ENCODE measurements at regions not wholly inside any gene's neighbourhood (a gene's known extent, or its start where the extent isn't known, plus 50 kb on each side); places are given as distances from the start of the nearest gene placed in this dataset.

- no peak overlapping the region for H3K27ac Mint-ChIP-seq
- H3K36me3 Mint-ChIP-seq, result no peaks in the 10 kb centered on the region
- Histone ChIP-seq H3K4me3 (ENCODE audit: low read length) (no peak overlapping the region), H3K27me3 (ENCODE audit: control insufficient read depth, insufficient read depth, low read length) (no peaks in the 10 kb centered on the region), H3K27ac (ENCODE audit: low read length) (no peak overlapping the region), H3K4me1 (ENCODE audit: control insufficient read depth, insufficient read depth, low read length) (no peaks in the 10 kb centered on the region), H3K9me3 (ENCODE audit: control insufficient read depth, insufficient read depth, low read length) (no peaks in the 10 kb centered on the region), H3K36me3 (ENCODE audit: control insufficient read depth, insufficient read depth, low read length) (no peaks in the 10 kb centered on the region)
- no peak overlapping the region for H3K4me3 Mint-ChIP-seq
- DNase-seq (no peak), ATAC-seq (no peak)
- H3K9me3 Mint-ChIP-seq, result peaks cover 13 to 16% of the 10 kb centered on the region in 2 donors
- intact Hi-C loops (cut with micrococcal nuclease), result no loop called here
- no peaks in the 10 kb centered on the region for H3K27me3 Mint-ChIP-seq (ENCODE audit: low read depth in 2 of 2)
- TF ChIP-seq CTCF (IDR thresholded peaks at IDR 0.05), result no peak
- no peaks in the 10 kb centered on the region for H3K4me1 Mint-ChIP-seq
- WGBS (ENCODE audit: insufficient coverage), result 94% methylated on average over 2 of the region's 4 CpGs
Observed at GRCh38 chr3:182006431-182006830, 294.7 kb downstream of the SOX2 start.

DNA sequence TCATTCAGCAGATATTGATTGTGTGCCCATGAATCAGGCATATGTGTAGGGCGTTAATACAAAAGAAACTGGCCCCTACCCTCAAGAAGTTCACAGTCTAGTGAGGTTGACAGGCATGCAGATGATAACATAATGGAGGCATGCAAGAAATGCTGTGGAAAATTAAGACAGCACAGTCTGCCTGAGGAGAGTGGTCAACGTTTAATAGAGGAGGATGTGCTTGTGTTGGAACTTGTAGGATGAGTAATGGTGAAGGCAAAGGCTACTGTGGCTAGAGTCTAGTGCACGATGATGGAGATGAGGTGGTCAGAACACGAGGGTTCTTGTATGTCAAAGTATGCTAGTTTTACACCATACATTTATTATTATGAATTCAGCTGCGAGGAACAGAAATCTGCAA, 295.7 kb downstream of the SOX2 start:
- Histone ChIP-seq H3K36me3 (ENCODE audit: control insufficient read depth, insufficient read depth, low read length) (no peaks in the 10 kb centered on the region), H3K27ac (ENCODE audit: low read length) (no peak overlapping the region), H3K4me1 (ENCODE audit: control insufficient read depth, insufficient read depth, low read length) (no peaks in the 10 kb centered on the region), H3K4me3 (ENCODE audit: low read length) (no peak overlapping the region), H3K27me3 (ENCODE audit: control insufficient read depth, insufficient read depth, low read length) (no peaks in the 10 kb centered on the region), H3K9me3 (ENCODE audit: control insufficient read depth, insufficient read depth, low read length) (no peaks in the 10 kb centered on the region)
- DNase-seq (no peak), ATAC-seq (no peak)
- TF ChIP-seq CTCF (IDR thresholded peaks at IDR 0.05), result no peak
- no peak overlapping the region for H3K27ac Mint-ChIP-seq
- H3K4me1 Mint-ChIP-seq, result no peaks in the 10 kb centered on the region
- WGBS (ENCODE audit: insufficient coverage), result 73% methylated on average over 4 of the region's 5 CpGs
- H3K27me3 Mint-ChIP-seq (ENCODE audit: low read depth in 2 of 2), result no peaks in the 10 kb centered on the region
- intact Hi-C loops (cut with micrococcal nuclease), result no loop called here
- H3K4me3 Mint-ChIP-seq, result no peak overlapping the region
- no peaks in the 10 kb centered on the region for H3K36me3 Mint-ChIP-seq
- H3K9me3 Mint-ChIP-seq, result peaks cover 13 to 16% of the 10 kb centered on the region in 2 donors

DNA sequence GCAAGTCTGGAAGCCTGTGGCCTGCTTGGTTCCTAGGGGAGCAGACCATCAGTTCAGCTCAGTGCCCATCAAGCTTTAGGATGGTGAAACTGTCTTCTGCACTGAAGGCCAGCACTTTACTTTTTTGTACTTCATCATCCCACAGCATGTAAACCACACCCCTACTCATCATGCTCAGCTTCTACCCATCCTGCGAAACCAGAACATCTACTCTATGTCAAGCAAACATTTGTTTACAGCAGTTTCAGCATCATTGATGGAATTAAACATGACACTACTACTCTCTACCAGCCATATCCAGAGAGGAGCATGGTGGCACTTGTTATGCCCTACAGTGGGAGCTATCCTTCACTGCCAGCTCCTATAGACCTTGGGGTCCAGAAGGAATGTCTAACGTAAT, 306.6 kb downstream of the SOX2 start:
- WGBS (ENCODE audit: insufficient coverage), result 91% methylated on average over 2 of the region's 2 CpGs
- ATAC-seq (no peak), DNase-seq (no peak)
- Mint-ChIP-seq H3K27ac (no peak overlapping the region), H3K9me3 (peaks cover 3 to 9% of the 10 kb centered on the region in 2 donors), H3K4me3 (no peak overlapping the region), H3K27me3 (ENCODE audit: low read depth in 2 of 2) (no peaks in the 10 kb centered on the region), H3K36me3 (no peaks in the 10 kb centered on the region), H3K4me1 (no peaks in the 10 kb centered on the region)
- H3K9me3 ChIP-seq (ENCODE audit: control insufficient read depth, insufficient read depth, low read length), result no peaks in the 10 kb centered on the region
- no peaks in the 10 kb centered on the region for H3K27me3 ChIP-seq (ENCODE audit: control insufficient read depth, insufficient read depth, low read length)
- no peaks in the 10 kb centered on the region for H3K4me1 ChIP-seq (ENCODE audit: control insufficient read depth, insufficient read depth, low read length)
- H3K36me3 ChIP-seq (ENCODE audit: control insufficient read depth, insufficient read depth, low read length), result no peaks in the 10 kb centered on the region
- no peak overlapping the region for H3K4me3 ChIP-seq (ENCODE audit: low read length)
- no peak overlapping the region for H3K27ac ChIP-seq (ENCODE audit: low read length)
- intact Hi-C loops (cut with micrococcal nuclease), result no loop called here
- TF ChIP-seq CTCF (IDR thresholded peaks at IDR 0.05), result no peak

DNA sequence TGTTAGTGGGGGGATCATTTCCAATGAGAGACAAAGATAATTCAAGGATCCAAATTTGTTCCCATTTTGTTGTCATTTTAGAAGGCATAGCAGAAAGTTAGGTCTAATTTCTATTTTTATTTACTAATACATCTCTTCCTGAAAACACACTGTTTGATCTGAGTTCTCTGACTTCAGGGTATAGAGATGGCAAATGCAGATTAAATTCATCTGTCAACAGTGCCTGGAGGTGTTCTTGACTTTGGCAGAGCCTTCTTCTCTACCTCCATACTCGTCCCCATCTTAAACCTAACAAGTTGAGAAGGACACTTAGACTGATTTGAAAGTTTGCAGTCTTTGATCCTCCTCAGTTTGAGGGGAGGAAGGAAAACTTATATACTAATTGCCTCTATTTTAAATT, 308.2 kb downstream of the SOX2 start:
- ATAC-seq, result no peak
- WGBS (ENCODE audit: insufficient coverage), result no CpG with 5 or more reads among the region's 1 CpG
- no peaks in the 10 kb centered on the region for H3K36me3 Mint-ChIP-seq
- no peaks in the 10 kb centered on the region for H3K4me1 Mint-ChIP-seq
- no peak overlapping the region for H3K4me3 ChIP-seq (ENCODE audit: low read length)
- DNase-seq, result no peak
- no peak overlapping the region for H3K27ac ChIP-seq (ENCODE audit: low read length)
- no peaks in the 10 kb centered on the region for H3K27me3 ChIP-seq (ENCODE audit: control insufficient read depth, insufficient read depth, low read length)
- intact Hi-C loops (cut with micrococcal nuclease), result no loop called here
- H3K27me3 Mint-ChIP-seq (ENCODE audit: low read depth in 2 of 2), result no peaks in the 10 kb centered on the region
- TF ChIP-seq CTCF (IDR thresholded peaks at IDR 0.05), result no peak
- no peak overlapping the region for H3K27ac Mint-ChIP-seq
- peaks cover 3 to 9% of the 10 kb centered on the region in 2 donors for H3K9me3 Mint-ChIP-seq
- H3K9me3 ChIP-seq (ENCODE audit: control insufficient read depth, insufficient read depth, low read length), result no peaks in the 10 kb centered on the region
- no peaks in the 10 kb centered on the region for H3K4me1 ChIP-seq (ENCODE audit: control insufficient read depth, insufficient read depth, low read length)
- H3K4me3 Mint-ChIP-seq, result no peak overlapping the region
- no peaks in the 10 kb centered on the region for H3K36me3 ChIP-seq (ENCODE audit: control insufficient read depth, insufficient read depth, low read length)
